Astrocyte of the cerebellum (primary cell): ENCODE measurements at regions not wholly inside any gene's neighbourhood (a gene's known extent, or its start where the extent isn't known, plus 50 kb on each side); places are given as distances from the start of the nearest gene placed in this dataset.

ENCODE experiments used
- DNase-seq: peaks from one replicate; pipeline ENCODE4 v3.0.0-alpha.2; 2011; ENCODE audit warnings: low read depth
- H3K4me3 ChIP-seq: 2 replicates; pipeline ENCODE4 v1.5.1; 2011; ENCODE audit warnings: mild to moderate bottlenecking, low read depth, low read length, moderate library complexity
- CTCF ChIP-seq: IDR thresholded peaks from 2 replicates; pipeline ENCODE4 v1.5.1; 2012; ENCODE audit warnings: low read length, low read depth, moderate library complexity, mild to moderate bottlenecking; ENCODE audit errors: missing control alignments
- in situ Hi-C: cut with HindIII; loops from 2 replicates; pipeline ENCODE4 v1.10.0; 2017; ENCODE audit warnings: low sequenced_read_pairs

GRCh38 chr5:135195270-135195608, 161.2 kb upstream of the PITX1 start:
- in situ Hi-C loops, result no loop called here
- no peak for TF ChIP-seq CTCF
- no peak overlapping the region for H3K4me3 ChIP-seq
- no peak for DNase-seq

GRCh38 chr5:135194573-135195269, 160.7 kb upstream of the PITX1 start:
- in situ Hi-C loops, result no loop called here
- no peak for DNase-seq
- H3K4me3 ChIP-seq, result no peak overlapping the region
- TF ChIP-seq CTCF, result no peak

GRCh38 chr5:135194126-135194488, 160.1 kb upstream of the PITX1 start:
- TF ChIP-seq CTCF, result no peak
- no peak overlapping the region for H3K4me3 ChIP-seq
- in situ Hi-C loops, result no loop called here
- DNase-seq, result no peak

- DNase-seq, result no peak
- no peak overlapping the region for H3K4me3 ChIP-seq
- no peak for TF ChIP-seq CTCF
- in situ Hi-C loops, result no loop called here
Observed at GRCh38 chr5:135193213-135194125, 159.4 kb upstream of the PITX1 start.

- H3K4me3 ChIP-seq, result no peak overlapping the region
- no peak for DNase-seq
- in situ Hi-C loops, result no loop called here
- no peak for TF ChIP-seq CTCF
Observed at GRCh38 chr5:135192351-135192750, 158.3 kb upstream of the PITX1 start.

- peak overlapping the region; percentile 34 for H3K4me3 ChIP-seq
- in situ Hi-C loops, result no loop called here
- DNase-seq, result peak; percentile 38
- TF ChIP-seq CTCF, result peak; percentile 86
Observed at GRCh38 chr5:135191084-135191826, 157.2 kb upstream of the PITX1 start.
